ENCODE measurements at regions not wholly inside any gene's neighbourhood (a gene's known extent, or its start where the extent isn't known, plus 50 kb on each side); places are given as distances from the start of the nearest gene placed in this dataset.

DNA sequence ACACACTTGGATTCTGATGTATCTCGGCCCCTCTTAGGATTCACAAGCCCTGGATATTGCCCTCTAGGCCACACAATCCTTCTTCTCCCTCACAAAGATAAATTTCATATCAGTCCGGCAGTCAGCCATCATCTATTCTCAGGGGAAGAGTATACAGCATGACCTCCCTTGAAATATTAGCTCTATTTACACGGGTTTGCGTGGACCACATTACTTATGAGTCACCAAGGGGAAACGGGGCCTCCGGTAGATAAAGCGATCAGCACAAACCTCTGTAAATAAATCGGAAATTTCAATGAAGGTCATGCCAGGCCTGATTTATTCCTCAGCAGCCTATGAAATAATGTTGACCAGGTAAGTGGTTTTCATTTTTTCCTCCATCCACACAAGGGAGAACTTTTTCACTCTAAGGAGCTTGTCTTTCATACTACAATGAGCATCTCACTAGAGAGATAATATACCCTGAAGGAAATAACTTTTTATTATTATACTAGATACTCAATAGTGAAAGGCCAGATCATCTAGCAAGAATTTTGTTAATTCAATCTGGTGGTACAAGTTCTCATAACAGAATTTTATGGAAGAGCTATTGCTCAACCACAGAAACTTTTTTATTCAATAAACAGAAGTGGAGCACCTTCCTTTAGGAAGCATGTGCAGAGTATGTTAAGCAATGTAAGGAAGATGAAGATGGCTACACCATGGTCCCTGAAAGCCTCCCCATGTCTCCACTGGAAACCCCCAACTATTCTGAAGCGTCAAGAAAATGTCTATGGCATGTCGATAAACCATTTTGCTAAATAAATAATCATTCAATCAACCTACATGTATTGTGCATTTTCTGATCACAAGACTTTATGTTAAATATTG, 125.2 kb upstream of the PIK3C3 start:
- Histone ChIP-seq H3K27ac (ENCODE audit: low read depth, low read length) (no peak overlapping the region), H3K9me2 (replicated peaks; ENCODE audit: insufficient read depth, low read length) (no peaks in the 10 kb centered on the region), H3K9me3 (ENCODE audit: insufficient read depth, low read length) (no peaks in the 10 kb centered on the region), H3K36me3 (ENCODE audit: low read length) (no peaks in the 10 kb centered on the region), H3F3A (ENCODE audit: insufficient read depth) (no peaks in the 10 kb centered on the region), H3K4me3 (ENCODE audit: insufficient read depth, low read length, poor library complexity, severe bottlenecking) (no peak overlapping the region), H3K4me2 (ENCODE audit: low read depth, low read length, poor library complexity, severe bottlenecking) (no peak overlapping the region), H3K27me3 (ENCODE audit: low read length) (no peaks in the 10 kb centered on the region), H2AFZ (ENCODE audit: low read depth, low read length, severe bottlenecking) (no peak overlapping the region), H3K79me2 (ENCODE audit: insufficient read depth, low read length) (no peaks in the 10 kb centered on the region), H4K20me1 (ENCODE audit: low read depth, low read length) (no peaks in the 10 kb centered on the region), H3K9ac (ENCODE audit: low read length) (no peak overlapping the region)
- TF ChIP-seq, protein P1, sequence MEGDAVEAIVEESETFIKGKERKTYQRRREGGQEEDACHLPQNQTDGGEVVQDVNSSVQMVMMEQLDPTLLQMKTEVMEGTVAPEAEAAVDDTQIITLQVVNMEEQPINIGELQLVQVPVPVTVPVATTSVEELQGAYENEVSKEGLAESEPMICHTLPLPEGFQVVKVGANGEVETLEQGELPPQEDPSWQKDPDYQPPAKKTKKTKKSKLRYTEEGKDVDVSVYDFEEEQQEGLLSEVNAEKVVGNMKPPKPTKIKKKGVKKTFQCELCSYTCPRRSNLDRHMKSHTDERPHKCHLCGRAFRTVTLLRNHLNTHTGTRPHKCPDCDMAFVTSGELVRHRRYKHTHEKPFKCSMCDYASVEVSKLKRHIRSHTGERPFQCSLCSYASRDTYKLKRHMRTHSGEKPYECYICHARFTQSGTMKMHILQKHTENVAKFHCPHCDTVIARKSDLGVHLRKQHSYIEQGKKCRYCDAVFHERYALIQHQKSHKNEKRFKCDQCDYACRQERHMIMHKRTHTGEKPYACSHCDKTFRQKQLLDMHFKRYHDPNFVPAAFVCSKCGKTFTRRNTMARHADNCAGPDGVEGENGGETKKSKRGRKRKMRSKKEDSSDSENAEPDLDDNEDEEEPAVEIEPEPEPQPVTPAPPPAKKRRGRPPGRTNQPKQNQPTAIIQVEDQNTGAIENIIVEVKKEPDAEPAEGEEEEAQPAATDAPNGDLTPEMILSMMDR (IDR thresholded peaks at IDR 0.05; ENCODE audit: insufficient read depth, low read length, poor library complexity, severe bottlenecking): no peak
- TF ChIP-seq EZH2phosphoT487 (conservative IDR thresholded peaks at IDR 0.05; ENCODE audit: low read length): no peak

- Histone ChIP-seq H3K4me2 (ENCODE audit: low read depth, low read length, poor library complexity, severe bottlenecking) (no peak overlapping the region), H3F3A (ENCODE audit: insufficient read depth) (no peaks in the 10 kb centered on the region), H3K27ac (ENCODE audit: low read depth, low read length) (no peak overlapping the region), H3K9me2 (replicated peaks; ENCODE audit: insufficient read depth, low read length) (no peaks in the 10 kb centered on the region), H3K9ac (ENCODE audit: low read length) (no peak overlapping the region), H3K4me3 (ENCODE audit: insufficient read depth, low read length, poor library complexity, severe bottlenecking) (no peak overlapping the region), H2AFZ (ENCODE audit: low read depth, low read length, severe bottlenecking) (no peak overlapping the region), H3K36me3 (ENCODE audit: low read length) (no peaks in the 10 kb centered on the region), H4K20me1 (ENCODE audit: low read depth, low read length) (no peaks in the 10 kb centered on the region), H3K27me3 (ENCODE audit: low read length) (no peaks in the 10 kb centered on the region), H3K9me3 (ENCODE audit: insufficient read depth, low read length) (no peaks in the 10 kb centered on the region), H3K79me2 (ENCODE audit: insufficient read depth, low read length) (no peaks in the 10 kb centered on the region)
- no peak for TF ChIP-seq EZH2phosphoT487 (conservative IDR thresholded peaks at IDR 0.05; ENCODE audit: low read length)
- TF ChIP-seq, protein P1 (IDR thresholded peaks at IDR 0.05; ENCODE audit: insufficient read depth, low read length, poor library complexity, severe bottlenecking): no peak
Observed at GRCh38 chr18:41828137-41828536, 126.9 kb upstream of the PIK3C3 start.

GRCh38 chr18:41820784-41821183, 134.2 kb upstream of the PIK3C3 start:
- Histone ChIP-seq H3K27me3 (ENCODE audit: low read length) (no peaks in the 10 kb centered on the region), H3K9me2 (replicated peaks; ENCODE audit: insufficient read depth, low read length) (no peaks in the 10 kb centered on the region), H3F3A (ENCODE audit: insufficient read depth) (no peaks in the 10 kb centered on the region), H3K9ac (ENCODE audit: low read length) (no peak overlapping the region), H3K4me3 (ENCODE audit: insufficient read depth, low read length, poor library complexity, severe bottlenecking) (no peak overlapping the region), H3K36me3 (ENCODE audit: low read length) (no peaks in the 10 kb centered on the region), H4K20me1 (ENCODE audit: low read depth, low read length) (no peaks in the 10 kb centered on the region), H3K4me2 (ENCODE audit: low read depth, low read length, poor library complexity, severe bottlenecking) (no peak overlapping the region), H2AFZ (ENCODE audit: low read depth, low read length, severe bottlenecking) (no peak overlapping the region), H3K9me3 (ENCODE audit: insufficient read depth, low read length) (no peaks in the 10 kb centered on the region), H3K79me2 (ENCODE audit: insufficient read depth, low read length) (no peaks in the 10 kb centered on the region), H3K27ac (ENCODE audit: low read depth, low read length) (no peak overlapping the region)
- TF ChIP-seq, protein P1 (IDR thresholded peaks at IDR 0.05; ENCODE audit: insufficient read depth, low read length, poor library complexity, severe bottlenecking): no peak
- TF ChIP-seq EZH2phosphoT487 (conservative IDR thresholded peaks at IDR 0.05; ENCODE audit: low read length): no peak

All from SU-DHL-6 (cell line).